Hepatocyte (in vitro differentiated cells): ENCODE measurements at regions not wholly inside any gene's neighbourhood (a gene's known extent, or its start where the extent isn't known, plus 50 kb on each side); places are given as distances from the start of the nearest gene placed in this dataset.
A peak's percentile ranks its signal among the peaks of the same experiment; 100 is the strongest.

ENCODE experiments used
- DNase-seq: peaks from one replicate; pipeline ENCODE4 v3.0.0-alpha.2; 2016; ENCODE audit warnings: low spot score
- H2AFZ ChIP-seq: fragments of 200-600 bp; sonication (generic); 2 replicates; pipeline ENCODE4 v1.6.0; 2016; ENCODE audit warnings: antibody characterized with exemption, mild to moderate bottlenecking
- H3K27ac ChIP-seq: fragments of 200-600 bp; sonication (generic); 2 replicates; pipeline ENCODE4 v1.5.1; 2016; ENCODE audit warnings: mild to moderate bottlenecking
- H3K27me3 ChIP-seq: fragments of 200-600 bp; sonication (generic); 2 replicates; pipeline ENCODE4 v1.6.1; 2016
- H3K36me3 ChIP-seq: fragments of 200-600 bp; sonication (generic); replicated peaks from 2 replicates; pipeline ENCODE4 v1.5.1; 2016; ENCODE audit warnings: low read depth; ENCODE audit not compliant: insufficient read depth
- H3K4me1 ChIP-seq: fragments of 200-600 bp; sonication (generic); 2 replicates; pipeline ENCODE4 v1.5.1; 2016; ENCODE audit warnings: mild to moderate bottlenecking, moderate library complexity; ENCODE audit not compliant: insufficient read depth
- H3K4me2 ChIP-seq: fragments of 200-600 bp; sonication (generic); 2 replicates; pipeline ENCODE4 v1.6.0; 2016
- H3K4me3 ChIP-seq: fragments of 200-600 bp; sonication (generic); 2 replicates; pipeline ENCODE4 v1.5.1; 2016; ENCODE audit warnings: mild to moderate bottlenecking
- H3K79me2 ChIP-seq: fragments of 200-600 bp; sonication (generic); 2 replicates; pipeline ENCODE4 v1.6.0; 2017; ENCODE audit warnings: mild to moderate bottlenecking
- H3K9me2 ChIP-seq: fragments of 200-600 bp; sonication (generic); replicated peaks from 2 replicates; pipeline ENCODE4 v1.6.0; 2017; ENCODE audit warnings: mild to moderate bottlenecking; ENCODE audit not compliant: insufficient read depth
- H3K9me3 ChIP-seq: fragments of 200-600 bp; sonication (generic); 2 replicates; pipeline ENCODE4 v1.5.1; 2016; ENCODE audit warnings: low read depth, mild to moderate bottlenecking
- H4K20me1 ChIP-seq: fragments of 200-600 bp; sonication (generic); 2 replicates; pipeline ENCODE4 v1.6.0; 2016; ENCODE audit warnings: mild to moderate bottlenecking; ENCODE audit not compliant: insufficient read depth, poor library complexity, severe bottlenecking
- CTCF ChIP-seq: fragments of 200-600 bp; sonication (generic); IDR thresholded peaks from 2 replicates; pipeline ENCODE4 v1.5.1; 2016; ENCODE audit warnings: antibody characterized with exemption, mild to moderate bottlenecking; ENCODE audit not compliant: poor library complexity
- EZH2 ChIP-seq: fragments of 200-600 bp; sonication (generic); IDR thresholded peaks from 2 replicates; pipeline ENCODE4 v1.6.1; 2016; ENCODE audit warnings: antibody characterized with exemption, mild to moderate bottlenecking, borderline replicate concordance
- EZH2phosphoT487 ChIP-seq: fragments of 200-600 bp; sonication (generic); IDR thresholded peaks from one replicate; pipeline ENCODE4 v1.6.1; 2018; ENCODE audit warnings: antibody characterized with exemption, mild to moderate bottlenecking, low read depth, moderate library complexity; ENCODE audit not compliant: unreplicated experiment, severe bottlenecking
- WGBS: methylation state at CpG from one replicate; pipeline ENCODE4 v1.1.6; 2016; ENCODE audit warnings: low lambda C conversion rate; ENCODE audit errors: missing lambda C conversion rate; 5-methylcytosine and 5-hydroxymethylcytosine counted together

- TF ChIP-seq CTCF (no peak), EZH2phosphoT487 (no peak), EZH2 (no peak)
- H3K36me3 ChIP-seq: no peaks in the 10 kb centered on the region
- peak overlapping the region; percentile 37 for H3K27ac ChIP-seq
- no peaks in the 10 kb centered on the region for H4K20me1 ChIP-seq
- no peaks in the 10 kb centered on the region for H3K27me3 ChIP-seq
- no peak overlapping the region for H3K4me3 ChIP-seq
- WGBS: 67% methylated on average over 1 of the region's 1 CpG
- DNase-seq: no peak
- H3K9me3 ChIP-seq: no peaks in the 10 kb centered on the region
- no peak overlapping the region for H2AFZ ChIP-seq
- H3K4me2 ChIP-seq: no peak overlapping the region
- peaks cover 7% of the 10 kb centered on the region for H3K4me1 ChIP-seq
- no peaks in the 10 kb centered on the region for H3K9me2 ChIP-seq
- no peaks in the 10 kb centered on the region for H3K79me2 ChIP-seq
Measured at GRCh38 chr6:73965539-73966029, 269.6 kb downstream of the CD109 start.

- H3K36me3 ChIP-seq: no peaks in the 10 kb centered on the region
- peaks cover 7% of the 10 kb centered on the region for H3K4me1 ChIP-seq
- no peaks in the 10 kb centered on the region for H3K27me3 ChIP-seq
- H3K4me2 ChIP-seq: no peak overlapping the region
- H4K20me1 ChIP-seq: no peaks in the 10 kb centered on the region
- 47% methylated on average over 2 of the region's 2 CpGs for WGBS
- no peaks in the 10 kb centered on the region for H3K9me3 ChIP-seq
- H3K4me3 ChIP-seq: no peak overlapping the region
- peak overlapping the region; percentile 37 for H3K27ac ChIP-seq
- no peak for TF ChIP-seq CTCF
- TF ChIP-seq EZH2phosphoT487: no peak
- no peak for TF ChIP-seq EZH2
- no peaks in the 10 kb centered on the region for H3K79me2 ChIP-seq
- DNase-seq: no peak
- no peak overlapping the region for H2AFZ ChIP-seq
- no peaks in the 10 kb centered on the region for H3K9me2 ChIP-seq
Measured at GRCh38 chr6:73964241-73964854, 268.3 kb downstream of the CD109 start.

- Histone ChIP-seq H3K9me2 (no peaks in the 10 kb centered on the region), H3K4me3 (no peak overlapping the region), H3K27me3 (no peaks in the 10 kb centered on the region), H3K4me2 (no peak overlapping the region), H2AFZ (no peak overlapping the region), H3K27ac (no peak overlapping the region), H3K9me3 (no peaks in the 10 kb centered on the region), H3K79me2 (no peaks in the 10 kb centered on the region), H3K4me1 (no peaks in the 10 kb centered on the region), H3K36me3 (no peaks in the 10 kb centered on the region), H4K20me1 (no peaks in the 10 kb centered on the region)
- TF ChIP-seq CTCF (no peak), EZH2phosphoT487 (no peak), EZH2 (no peak)
- no peak for DNase-seq
- WGBS: 94% methylated on average over 3 of the region's 3 CpGs
Measured at GRCh38 chr6:73962884-73963283, 266.9 kb downstream of the CD109 start.
